ENCODE measurements at regions not wholly inside any gene's neighbourhood (a gene's known extent, or its start where the extent isn't known, plus 50 kb on each side); places are given as distances from the start of the nearest gene placed in this dataset.
"Not testable (repeated sequence)": the region's sequence is repeated elsewhere in the genome, so short reads cannot be mapped to it uniquely, and the experiment has no call there.

DNA sequence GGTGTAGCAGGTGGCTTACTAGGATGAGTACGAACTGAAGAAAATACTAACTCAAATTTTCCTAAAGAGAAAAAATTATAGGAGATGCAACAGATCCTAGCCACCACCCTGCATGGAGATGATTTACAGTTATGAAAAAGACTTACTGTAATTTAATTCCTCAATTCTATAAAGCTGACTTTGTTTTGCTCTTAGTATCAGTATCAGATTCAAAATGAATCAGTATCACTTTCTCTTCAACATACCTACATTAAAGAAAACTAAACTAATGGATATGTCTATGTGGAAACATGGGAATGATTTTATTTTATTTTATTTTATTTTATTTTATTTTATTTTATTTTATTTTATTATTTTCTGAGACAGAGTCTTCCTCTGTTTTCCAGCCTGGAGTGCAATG is 525.8 kb downstream of the NLGN4X start:
- Histone ChIP-seq H3K27me3 (ENCODE audit: control insufficient read depth, insufficient read depth, low read length) (no peaks in the 10 kb centered on the region), H3K36me3 (ENCODE audit: control insufficient read depth, insufficient read depth, low read length) (no peaks in the 10 kb centered on the region), H3K4me3 (ENCODE audit: low read depth, low read length) (no peak overlapping the region)
- TF ChIP-seq, protein P1, sequence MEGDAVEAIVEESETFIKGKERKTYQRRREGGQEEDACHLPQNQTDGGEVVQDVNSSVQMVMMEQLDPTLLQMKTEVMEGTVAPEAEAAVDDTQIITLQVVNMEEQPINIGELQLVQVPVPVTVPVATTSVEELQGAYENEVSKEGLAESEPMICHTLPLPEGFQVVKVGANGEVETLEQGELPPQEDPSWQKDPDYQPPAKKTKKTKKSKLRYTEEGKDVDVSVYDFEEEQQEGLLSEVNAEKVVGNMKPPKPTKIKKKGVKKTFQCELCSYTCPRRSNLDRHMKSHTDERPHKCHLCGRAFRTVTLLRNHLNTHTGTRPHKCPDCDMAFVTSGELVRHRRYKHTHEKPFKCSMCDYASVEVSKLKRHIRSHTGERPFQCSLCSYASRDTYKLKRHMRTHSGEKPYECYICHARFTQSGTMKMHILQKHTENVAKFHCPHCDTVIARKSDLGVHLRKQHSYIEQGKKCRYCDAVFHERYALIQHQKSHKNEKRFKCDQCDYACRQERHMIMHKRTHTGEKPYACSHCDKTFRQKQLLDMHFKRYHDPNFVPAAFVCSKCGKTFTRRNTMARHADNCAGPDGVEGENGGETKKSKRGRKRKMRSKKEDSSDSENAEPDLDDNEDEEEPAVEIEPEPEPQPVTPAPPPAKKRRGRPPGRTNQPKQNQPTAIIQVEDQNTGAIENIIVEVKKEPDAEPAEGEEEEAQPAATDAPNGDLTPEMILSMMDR (IDR thresholded peaks at IDR 0.05; ENCODE audit: insufficient read depth, low read length, poor library complexity, severe bottlenecking) = no peak
- no peak for DNase-seq (ENCODE audit: low read depth)

DNA sequence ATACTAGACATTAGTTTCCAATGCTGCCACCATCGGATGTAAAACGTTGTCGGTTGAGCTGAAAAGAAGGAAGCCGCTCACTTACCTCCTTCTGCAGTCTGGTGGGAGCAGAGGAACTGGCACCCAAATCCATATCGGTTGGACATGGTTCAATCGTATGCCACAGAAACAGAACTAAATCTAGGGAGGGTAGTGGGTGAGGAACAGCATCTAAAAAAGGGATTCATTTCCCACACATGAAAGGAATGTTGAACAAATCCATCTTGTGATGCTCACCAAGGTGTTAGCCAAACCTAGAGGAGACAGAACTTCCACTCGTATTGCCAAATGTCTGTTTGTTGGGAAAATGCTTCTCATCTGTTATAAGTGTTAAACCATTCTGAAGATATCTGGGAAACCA is 532.7 kb downstream of the NLGN4X start:
- H3K27me3 ChIP-seq (ENCODE audit: control insufficient read depth, insufficient read depth, low read length) = no peaks in the 10 kb centered on the region
- TF ChIP-seq, protein P1 (IDR thresholded peaks at IDR 0.05; ENCODE audit: insufficient read depth, low read length, poor library complexity, severe bottlenecking) = no peak
- no peaks in the 10 kb centered on the region for H3K36me3 ChIP-seq (ENCODE audit: control insufficient read depth, insufficient read depth, low read length)
- no peak for DNase-seq (ENCODE audit: low read depth)
- H3K4me3 ChIP-seq (ENCODE audit: low read depth, low read length) = no peak overlapping the region

DNA sequence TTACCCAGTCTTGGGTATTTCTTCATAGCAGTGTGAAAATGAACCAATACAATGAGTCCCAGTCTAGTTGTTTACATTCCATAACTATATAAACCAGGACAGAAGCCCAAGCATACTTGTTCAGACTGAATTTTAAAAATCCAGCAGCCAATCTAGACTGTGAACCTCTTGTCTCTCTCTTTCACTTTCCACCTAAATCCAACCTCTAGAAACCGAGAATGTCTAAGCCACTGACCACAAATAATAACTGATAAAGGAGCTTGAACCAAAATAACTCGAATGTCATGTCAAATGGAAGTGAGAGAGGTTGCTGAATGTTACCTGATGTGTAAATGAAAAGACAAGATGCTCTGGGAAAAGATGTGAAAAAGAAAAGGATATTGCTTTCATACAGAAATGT is 544.7 kb downstream of the NLGN4X start:
- TF ChIP-seq, protein P1 (IDR thresholded peaks at IDR 0.05; ENCODE audit: insufficient read depth, low read length, poor library complexity, severe bottlenecking) = no peak
- H3K36me3 ChIP-seq (ENCODE audit: control insufficient read depth, insufficient read depth, low read length) = no peaks in the 10 kb centered on the region
- DNase-seq (ENCODE audit: low read depth) = no peak
- H3K27me3 ChIP-seq (ENCODE audit: control insufficient read depth, insufficient read depth, low read length) = no peaks in the 10 kb centered on the region
- H3K4me3 ChIP-seq (ENCODE audit: low read depth, low read length) = no peak overlapping the region

DNA sequence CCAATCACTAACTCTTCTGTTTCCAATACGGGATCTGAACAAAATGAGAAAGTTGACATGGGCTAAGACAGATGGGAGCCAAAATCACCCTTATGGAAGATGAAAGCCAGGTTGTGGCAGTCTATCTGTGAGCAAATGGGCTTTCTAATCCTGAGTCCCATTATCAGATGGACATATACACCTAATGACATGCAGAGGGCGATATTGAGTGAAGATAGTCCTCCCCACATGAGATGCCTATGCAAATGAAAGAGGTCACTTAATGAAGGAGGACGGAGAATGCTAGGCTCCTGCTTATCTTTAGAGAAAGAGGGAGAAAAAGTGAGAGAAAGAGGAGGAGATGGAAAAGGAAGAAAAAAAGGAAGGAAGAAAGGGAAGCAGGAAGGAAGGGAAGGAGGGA is 547.5 kb downstream of the NLGN4X start:
- Histone ChIP-seq H3K36me3 (ENCODE audit: control insufficient read depth, insufficient read depth, low read length) (no peaks in the 10 kb centered on the region), H3K27me3 (ENCODE audit: control insufficient read depth, insufficient read depth, low read length) (no peaks in the 10 kb centered on the region), H3K4me3 (ENCODE audit: low read depth, low read length) (no peak overlapping the region)
- DNase-seq (ENCODE audit: low read depth) = no peak
- TF ChIP-seq, protein P1 (IDR thresholded peaks at IDR 0.05; ENCODE audit: insufficient read depth, low read length, poor library complexity, severe bottlenecking) = no peak

DNA sequence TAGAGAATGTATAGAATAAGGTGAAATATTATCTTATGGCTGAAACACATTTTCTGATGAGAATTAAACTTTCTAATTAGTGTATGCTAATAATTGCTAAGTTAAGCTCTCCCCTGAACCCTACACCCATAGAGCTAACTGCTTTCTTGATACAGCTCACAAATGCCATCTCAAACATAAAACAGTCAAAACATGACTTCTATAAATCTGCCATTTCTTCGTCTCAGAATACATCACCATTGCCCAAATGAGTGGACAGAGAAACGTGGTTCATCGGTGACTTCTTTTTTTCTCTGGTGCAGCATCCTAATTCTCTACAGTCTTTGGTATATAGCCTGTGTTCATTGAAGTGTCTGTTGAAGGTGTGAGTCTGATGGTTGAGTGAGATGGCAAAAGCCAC is 554.6 kb downstream of the NLGN4X start:
- TF ChIP-seq, protein P1 (IDR thresholded peaks at IDR 0.05; ENCODE audit: insufficient read depth, low read length, poor library complexity, severe bottlenecking) = no peak
- Histone ChIP-seq H3K4me3 (ENCODE audit: low read depth, low read length) (no peak overlapping the region), H3K27me3 (ENCODE audit: control insufficient read depth, insufficient read depth, low read length) (no peaks in the 10 kb centered on the region), H3K36me3 (ENCODE audit: control insufficient read depth, insufficient read depth, low read length) (no peaks in the 10 kb centered on the region)
- no peak for DNase-seq (ENCODE audit: low read depth)

DNA sequence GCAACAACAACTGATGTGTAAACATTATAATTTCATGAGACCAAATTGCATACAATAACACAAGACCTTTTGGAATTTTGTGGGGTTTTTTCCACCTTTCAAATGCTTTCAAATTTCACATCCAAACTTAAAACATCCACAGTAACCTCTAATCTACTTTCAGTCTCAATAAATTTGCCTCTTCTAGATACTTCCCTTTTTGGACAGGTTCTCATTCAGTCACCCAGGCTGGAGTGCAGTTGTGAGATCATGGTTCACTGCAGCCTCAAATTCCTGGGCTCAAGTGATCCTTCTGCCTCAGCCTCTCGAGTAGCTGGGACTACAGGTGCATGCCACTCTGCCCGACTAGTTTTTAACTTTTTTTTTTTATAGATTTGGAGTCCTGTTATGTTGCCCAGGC is 556.6 kb downstream of the NLGN4X start:
- DNase-seq (ENCODE audit: low read depth) = no peak
- no peak overlapping the region for H3K4me3 ChIP-seq (ENCODE audit: low read depth, low read length)
- H3K27me3 ChIP-seq (ENCODE audit: control insufficient read depth, insufficient read depth, low read length) = no peaks in the 10 kb centered on the region
- TF ChIP-seq, protein P1 (IDR thresholded peaks at IDR 0.05; ENCODE audit: insufficient read depth, low read length, poor library complexity, severe bottlenecking) = no peak
- no peaks in the 10 kb centered on the region for H3K36me3 ChIP-seq (ENCODE audit: control insufficient read depth, insufficient read depth, low read length)

DNA sequence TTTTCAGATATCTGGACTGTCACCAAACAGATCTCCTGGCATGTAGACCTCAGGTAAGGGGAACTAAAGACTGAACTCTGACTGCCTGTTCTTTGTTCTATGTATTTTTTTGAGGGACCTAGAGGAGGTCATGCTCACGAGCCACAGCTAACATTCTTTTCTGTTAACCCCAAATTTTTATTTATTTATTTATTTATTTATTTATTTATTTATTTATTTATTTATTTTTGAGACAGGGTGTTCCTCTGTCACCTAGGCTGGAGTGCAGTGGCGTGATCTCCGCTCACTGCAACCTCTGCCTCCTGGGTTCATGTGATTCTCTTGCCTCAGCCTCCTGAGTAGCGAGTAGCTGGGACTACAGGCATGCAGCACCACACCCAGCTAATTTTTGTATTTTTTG is 562.0 kb downstream of the NLGN4X start:
- not testable (repeated sequence) for H3K36me3 ChIP-seq (ENCODE audit: control insufficient read depth, insufficient read depth, low read length); H3K27me3 ChIP-seq (ENCODE audit: control insufficient read depth, insufficient read depth, low read length); H3K4me3 ChIP-seq (ENCODE audit: low read depth, low read length); DNase-seq (ENCODE audit: low read depth)

Data from kidney epithelial cell (primary cell).